Ovary (tissue), 7 donors: ENCODE measurements at regions not wholly inside any gene's neighbourhood (a gene's known extent, or its start where the extent isn't known, plus 50 kb on each side); places are given as distances from the start of the nearest gene placed in this dataset.

Source experiments
- DNase-seq, 5 donors: peaks; one replicate each; pipeline ENCODE4 v3.0.0-alpha.2; 2019 to 2020
- H3K27ac ChIP-seq, 2 donors: fragments of 200-600 bp; one replicate each; pipeline versions ENCODE4 v1.5.1 to v1.8.0; 2019 to 2022
- H3K27me3 ChIP-seq: fragments of 200-600 bp; one replicate; pipeline ENCODE4 v1.8.0; 2022
- H3K36me3 ChIP-seq: fragments of 200-600 bp; sonication (generic); one replicate; pipeline ENCODE4 v1.5.1; 2019
- H3K4me1 ChIP-seq: one replicate; pipeline ENCODE4 v1.8.1; 2013; ENCODE audit warnings: mild to moderate bottlenecking, moderate library complexity; ENCODE audit not compliant: insufficient read depth
- H3K4me3 ChIP-seq: fragments of 200-600 bp; sonication (generic); one replicate; pipeline ENCODE4 v1.5.1; 2017
- H3K9me3 ChIP-seq, 2 donors: fragments of 200-600 bp in 1 of 2; sonication (generic) in 1 of 2; one replicate each; pipeline versions ENCODE4 v1.5.1 to v1.8.1; 2013 to 2019; ENCODE audit warnings: mild to moderate bottlenecking in 1 of 2, moderate library complexity in 1 of 2
- EP300 ChIP-seq: sonication (generic); formaldehyde crosslinking; IDR thresholded peaks from one replicate; pipeline ENCODE4 v1.6.1; 2017; ENCODE audit warnings: antibody characterized with exemption
- POLR2A ChIP-seq: fragments of 450-650 bp; IDR thresholded peaks from one replicate; pipeline ENCODE4 v1.6.1; 2017; ENCODE audit warnings: antibody characterized with exemption, mild to moderate bottlenecking, moderate library complexity
- WGBS, 3 donors: extraction: QIAGEN DNeasy Blood & Tissue Kit in 1 of 3; methylation state at CpG; one replicate each; pipeline versions ENCODE4 v1.1.5 to v1.1.7; 2013 to 2017; 5-methylcytosine and 5-hydroxymethylcytosine counted together
- intact Hi-C, 4 donors: fragments of 100-400 bp; cut with DNase I; formaldehyde crosslinking; loops; one replicate each; pipeline versions ENCODE4 v1.11.0 to v1.15.1; 2022 to 2023
- TF ChIP-seq, protein P1 (sequence below), 3 donors: fragments of 450-650 bp in 2 of 3; fragments of 200-600 bp in 1 of 3; IDR thresholded peaks; one replicate each; pipeline versions ENCODE4 v1.5.1 to v1.8.0; 2016 to 2022; ENCODE audit warnings: antibody characterized with exemption in 3 of 3, mild to moderate bottlenecking in 1 of 3
- donor health status: DM: no; HTN: no; CAD: no; lungs with moderate emphysema.
- donor health status: DM: no; HTN: no; CAD: no.
- donor health status: Bipolar disorder and iron deficiency.
- donor health status: DM: no; HTN: no; CAD: no.
- donor health status: DM: yes; HTN: yes; CAD: no.

DNA sequence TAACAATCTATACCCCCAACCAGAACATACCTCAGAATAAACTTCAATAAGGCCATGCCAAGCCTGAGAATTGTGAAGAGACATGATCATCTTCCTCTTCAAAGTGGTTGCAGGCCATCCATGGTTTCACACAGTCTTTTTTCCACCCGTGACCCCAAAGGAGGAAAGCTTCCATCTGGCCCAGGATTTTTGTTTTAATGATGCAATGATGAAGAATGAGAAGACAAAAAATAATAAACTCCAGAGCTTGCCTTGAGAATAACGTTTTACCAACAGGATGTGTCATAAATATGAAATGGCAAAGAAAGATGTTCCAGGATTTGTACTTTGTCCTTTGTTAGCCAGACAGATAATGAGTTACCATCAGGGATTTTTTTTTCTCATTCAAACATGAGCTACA lies 201.9 kb downstream of the WNT5A start:
- no peaks in the 10 kb centered on the region for H3K9me3 ChIP-seq
- H3K27ac ChIP-seq, result no peak overlapping the region
- H3K36me3 ChIP-seq, result no peaks in the 10 kb centered on the region
- no peaks in the 10 kb centered on the region for H3K27me3 ChIP-seq
- no peak for DNase-seq
- intact Hi-C loops, result no loop called here
- no peak overlapping the region for H3K4me3 ChIP-seq
- 41 to 46% (median 43%) methylated on average over 2 of the region's 2 CpGs for WGBS, 3 donors
- H3K4me1 ChIP-seq, result no peaks in the 10 kb centered on the region
- TF ChIP-seq POLR2A (no peak), EP300 (no peak)
- TF ChIP-seq, protein P1, sequence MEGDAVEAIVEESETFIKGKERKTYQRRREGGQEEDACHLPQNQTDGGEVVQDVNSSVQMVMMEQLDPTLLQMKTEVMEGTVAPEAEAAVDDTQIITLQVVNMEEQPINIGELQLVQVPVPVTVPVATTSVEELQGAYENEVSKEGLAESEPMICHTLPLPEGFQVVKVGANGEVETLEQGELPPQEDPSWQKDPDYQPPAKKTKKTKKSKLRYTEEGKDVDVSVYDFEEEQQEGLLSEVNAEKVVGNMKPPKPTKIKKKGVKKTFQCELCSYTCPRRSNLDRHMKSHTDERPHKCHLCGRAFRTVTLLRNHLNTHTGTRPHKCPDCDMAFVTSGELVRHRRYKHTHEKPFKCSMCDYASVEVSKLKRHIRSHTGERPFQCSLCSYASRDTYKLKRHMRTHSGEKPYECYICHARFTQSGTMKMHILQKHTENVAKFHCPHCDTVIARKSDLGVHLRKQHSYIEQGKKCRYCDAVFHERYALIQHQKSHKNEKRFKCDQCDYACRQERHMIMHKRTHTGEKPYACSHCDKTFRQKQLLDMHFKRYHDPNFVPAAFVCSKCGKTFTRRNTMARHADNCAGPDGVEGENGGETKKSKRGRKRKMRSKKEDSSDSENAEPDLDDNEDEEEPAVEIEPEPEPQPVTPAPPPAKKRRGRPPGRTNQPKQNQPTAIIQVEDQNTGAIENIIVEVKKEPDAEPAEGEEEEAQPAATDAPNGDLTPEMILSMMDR (IDR thresholded peaks at IDR 0.05), result no peak

DNA sequence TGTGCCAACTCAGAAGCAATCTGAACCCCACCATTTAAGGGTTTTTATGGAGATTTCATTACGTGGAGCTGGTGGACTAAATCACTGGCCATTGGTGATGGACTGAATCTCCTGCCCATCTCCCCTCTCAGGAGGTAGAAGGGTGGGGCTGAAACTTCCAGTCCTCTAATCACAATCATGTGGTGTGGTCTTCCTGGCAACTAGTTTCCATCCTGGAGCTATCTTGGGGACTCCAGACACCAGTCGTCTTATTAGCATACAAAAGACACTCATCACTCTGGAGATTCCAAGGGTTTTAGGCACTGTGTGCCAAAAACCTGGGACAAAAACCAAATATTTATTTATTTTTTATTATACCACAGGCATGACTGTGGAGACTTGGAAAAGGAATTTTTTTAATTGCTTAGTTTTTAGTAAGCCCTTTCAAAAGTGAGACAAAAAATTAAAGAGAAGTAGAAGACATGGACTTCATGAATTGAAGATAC lies 203.6 kb downstream of the WNT5A start:
- H3K4me1 ChIP-seq, result no peaks in the 10 kb centered on the region
- no peaks in the 10 kb centered on the region for H3K9me3 ChIP-seq
- H3K27ac ChIP-seq, result no peak overlapping the region
- no peak overlapping the region for H3K4me3 ChIP-seq
- 88 to 94% (median 90%) methylated on average over 2 of the region's 2 CpGs for WGBS, 3 donors
- DNase-seq, result no peak
- TF ChIP-seq EP300, result no peak
- TF ChIP-seq POLR2A, result no peak
- TF ChIP-seq, protein P1 (IDR thresholded peaks at IDR 0.05), result no peak
- H3K27me3 ChIP-seq, result no peaks in the 10 kb centered on the region
- intact Hi-C loops, result no loop called here
- no peaks in the 10 kb centered on the region for H3K36me3 ChIP-seq

DNA sequence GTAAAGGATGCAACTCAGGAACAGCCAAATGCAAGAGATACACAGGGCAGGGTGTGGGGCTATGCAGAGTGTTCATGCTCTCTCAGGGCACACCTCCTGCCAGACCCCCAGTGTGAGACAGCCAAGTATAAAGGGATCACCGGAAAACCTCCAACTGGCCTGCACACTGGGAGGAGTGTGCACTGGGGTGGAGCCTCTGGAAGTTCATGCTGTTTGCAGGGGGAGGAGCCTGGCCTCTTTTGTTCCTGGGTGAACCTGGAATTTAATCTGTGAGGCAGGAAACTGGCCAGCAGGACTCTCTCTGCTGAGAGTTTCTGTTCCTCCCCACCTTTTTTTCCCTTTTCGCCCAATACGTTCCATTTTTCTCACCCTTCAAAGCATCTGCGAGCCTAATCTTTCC lies 204.1 kb downstream of the WNT5A start:
- H3K36me3 ChIP-seq, result no peaks in the 10 kb centered on the region
- no peak for DNase-seq
- no peak overlapping the region for H3K27ac ChIP-seq
- no peaks in the 10 kb centered on the region for H3K27me3 ChIP-seq
- WGBS, 3 donors, result 79 to 92% (median 84%) methylated on average over 4 of the region's 4 CpGs
- no peaks in the 10 kb centered on the region for H3K9me3 ChIP-seq
- intact Hi-C loops, result no loop called here
- TF ChIP-seq, protein P1 (IDR thresholded peaks at IDR 0.05), result no peak
- TF ChIP-seq POLR2A, result no peak
- TF ChIP-seq EP300, result no peak
- H3K4me3 ChIP-seq, result no peak overlapping the region
- no peaks in the 10 kb centered on the region for H3K4me1 ChIP-seq

DNA sequence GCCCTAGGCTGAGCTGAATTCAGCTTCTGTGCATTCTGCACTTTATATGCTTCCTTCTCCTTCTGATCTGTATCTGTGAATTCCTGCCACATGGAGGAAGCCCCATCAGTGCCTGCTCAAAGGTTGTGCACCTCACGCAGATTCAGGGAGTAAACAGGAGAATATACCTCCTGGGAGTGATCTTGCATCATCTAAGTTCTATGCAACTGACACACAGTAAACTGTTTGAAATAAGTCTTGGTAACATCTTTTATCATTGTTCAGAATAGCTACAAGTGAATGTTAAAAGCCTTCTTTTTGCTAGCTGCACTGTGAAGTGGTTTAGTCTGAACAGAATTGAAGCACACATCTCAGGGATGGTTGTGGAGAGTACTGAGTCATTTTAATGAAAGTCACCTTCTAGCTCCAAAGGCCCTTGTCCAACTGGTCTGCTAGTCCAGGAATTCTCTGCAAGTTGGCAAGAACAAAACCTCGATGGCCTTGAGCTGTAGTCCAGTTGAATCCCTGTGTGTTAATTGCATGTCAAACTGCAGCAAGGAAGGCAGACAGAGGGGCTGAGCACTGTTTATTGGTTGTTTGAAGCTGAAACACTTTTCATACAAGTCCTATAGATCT lies 215.0 kb downstream of the WNT5A start:
- Histone ChIP-seq H3K9me3 (no peaks in the 10 kb centered on the region), H3K27me3 (no peaks in the 10 kb centered on the region), H3K4me1 (peaks cover 12% of the 10 kb centered on the region), H3K27ac (no peak overlapping the region), H3K36me3 (no peaks in the 10 kb centered on the region), H3K4me3 (no peak overlapping the region)
- peak in 3 of 5 donors; percentile 16 to 24 (median 21) for DNase-seq
- WGBS, 3 donors, result 25 to 37% (median 31%) methylated on average over 2 of the region's 2 CpGs
- TF ChIP-seq EP300, result no peak
- TF ChIP-seq POLR2A, result no peak
- TF ChIP-seq, protein P1 (IDR thresholded peaks at IDR 0.05), result no peak
- intact Hi-C loops, result no loop called here
